OCI-LY3 (cell line): ENCODE measurements at regions not wholly inside any gene's neighbourhood (a gene's known extent, or its start where the extent isn't known, plus 50 kb on each side); places are given as distances from the start of the nearest gene placed in this dataset.

ENCODE experiments used
- EZH2phosphoT487 ChIP-seq: fragments of 200-600 bp; shearing (Covaris generic); IDR thresholded peaks from 2 replicates; pipeline ENCODE4 v1.6.1; 2018; ENCODE audit warnings: antibody characterized with exemption, mixed run types, low read depth
- TF ChIP-seq, protein P1 (sequence below): fragments of 200-600, 300-600 bp; sonication (generic); IDR thresholded peaks from 2 replicates; pipeline ENCODE4 v1.5.1; 2014; ENCODE audit warnings: antibody characterized with exemption, low read length, low read depth

DNA sequence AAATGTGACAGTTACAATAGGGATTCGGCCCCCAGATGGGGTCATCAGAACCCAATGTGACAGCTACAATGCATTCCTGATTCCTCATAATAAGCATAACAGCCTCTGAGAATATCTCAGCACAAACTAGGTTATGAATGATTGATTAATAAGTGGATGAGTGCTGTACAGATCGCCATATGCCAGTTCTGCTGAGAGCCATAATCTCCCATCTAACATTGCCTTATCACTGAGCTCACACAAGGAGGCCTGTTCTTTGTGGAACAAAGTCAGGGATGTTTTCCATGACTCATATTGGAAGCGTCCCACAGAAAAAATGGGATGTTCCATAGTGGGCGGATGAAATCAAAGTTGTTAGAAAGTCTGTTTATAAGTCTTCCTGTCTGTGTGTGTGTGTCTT lies 89.6 kb downstream of the KIF4B start:
- TF ChIP-seq, protein P1, sequence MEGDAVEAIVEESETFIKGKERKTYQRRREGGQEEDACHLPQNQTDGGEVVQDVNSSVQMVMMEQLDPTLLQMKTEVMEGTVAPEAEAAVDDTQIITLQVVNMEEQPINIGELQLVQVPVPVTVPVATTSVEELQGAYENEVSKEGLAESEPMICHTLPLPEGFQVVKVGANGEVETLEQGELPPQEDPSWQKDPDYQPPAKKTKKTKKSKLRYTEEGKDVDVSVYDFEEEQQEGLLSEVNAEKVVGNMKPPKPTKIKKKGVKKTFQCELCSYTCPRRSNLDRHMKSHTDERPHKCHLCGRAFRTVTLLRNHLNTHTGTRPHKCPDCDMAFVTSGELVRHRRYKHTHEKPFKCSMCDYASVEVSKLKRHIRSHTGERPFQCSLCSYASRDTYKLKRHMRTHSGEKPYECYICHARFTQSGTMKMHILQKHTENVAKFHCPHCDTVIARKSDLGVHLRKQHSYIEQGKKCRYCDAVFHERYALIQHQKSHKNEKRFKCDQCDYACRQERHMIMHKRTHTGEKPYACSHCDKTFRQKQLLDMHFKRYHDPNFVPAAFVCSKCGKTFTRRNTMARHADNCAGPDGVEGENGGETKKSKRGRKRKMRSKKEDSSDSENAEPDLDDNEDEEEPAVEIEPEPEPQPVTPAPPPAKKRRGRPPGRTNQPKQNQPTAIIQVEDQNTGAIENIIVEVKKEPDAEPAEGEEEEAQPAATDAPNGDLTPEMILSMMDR, result no peak
- TF ChIP-seq EZH2phosphoT487, result no peak
